Endodermal cell (in vitro differentiated cells): ENCODE measurements at regions not wholly inside any gene's neighbourhood (a gene's known extent, or its start where the extent isn't known, plus 50 kb on each side); places are given as distances from the start of the nearest gene placed in this dataset.

Experiments
- DNase-seq: peaks from one replicate; pipeline ENCODE4 v3.0.0-alpha.2; 2017
- H3K27ac ChIP-seq: 2 replicates; pipeline ENCODE4 v1.5.1; 2013; ENCODE audit warnings: mild to moderate bottlenecking, low read depth, low read length, moderate library complexity
- H3K27me3 ChIP-seq: 2 replicates; pipeline ENCODE4 v1.6.1; 2013; ENCODE audit warnings: mild to moderate bottlenecking, low read length, moderate library complexity; ENCODE audit not compliant: insufficient read depth, control insufficient read depth, poor library complexity, severe bottlenecking
- H3K36me3 ChIP-seq: 2 replicates; pipeline ENCODE4 v1.7.0; 2013; ENCODE audit warnings: mild to moderate bottlenecking, low read length, moderate library complexity; ENCODE audit not compliant: control insufficient read depth, insufficient read depth
- H3K4me1 ChIP-seq: one replicate; pipeline ENCODE4 v1.7.0; 2013; ENCODE audit warnings: low read length; ENCODE audit not compliant: control insufficient read depth, insufficient read depth
- H3K4me3 ChIP-seq: 2 replicates; pipeline ENCODE4 v1.5.1; 2013; ENCODE audit warnings: mild to moderate bottlenecking, low read length, moderate library complexity
- H3K9ac ChIP-seq: 2 replicates; pipeline ENCODE4 v1.6.1; 2013; ENCODE audit warnings: mild to moderate bottlenecking, low read length, moderate library complexity; ENCODE audit not compliant: poor library complexity, severe bottlenecking; ENCODE audit errors: extremely low read depth
- H3K9me3 ChIP-seq: 2 replicates; pipeline ENCODE4 v1.6.1; 2013; ENCODE audit warnings: mild to moderate bottlenecking, low read length, moderate library complexity; ENCODE audit not compliant: control insufficient read depth
- H3K27ac Mint-ChIP-seq: 2 replicates; pipeline ENCODE4 v1.8.0; 2020; ENCODE audit warnings: mixed read lengths
- H3K27me3 Mint-ChIP-seq: 2 replicates; pipeline ENCODE4 v1.8.0; 2021; ENCODE audit warnings: mild to moderate bottlenecking, mixed read lengths; ENCODE audit not compliant: insufficient read depth
- H3K36me3 Mint-ChIP-seq: 2 replicates; pipeline ENCODE4 v1.8.0; 2020; ENCODE audit warnings: low read depth, mixed read lengths
- H3K4me1 Mint-ChIP-seq: 2 replicates; pipeline ENCODE4 v1.8.0; 2020; ENCODE audit warnings: mixed read lengths
- H3K4me3 Mint-ChIP-seq: 2 replicates; pipeline ENCODE4 v1.8.0; 2020; ENCODE audit warnings: mild to moderate bottlenecking, moderate library complexity, mixed read lengths
- H3K9me3 Mint-ChIP-seq: 2 replicates; pipeline ENCODE4 v1.8.0; 2020; ENCODE audit warnings: mild to moderate bottlenecking, mixed read lengths
- WGBS, 2 experiments: methylation state at CpG; one replicate each; pipeline versions ENCODE4 v1.1.5 to v1.1.7; 2013; ENCODE audit warnings: missing lambda C conversion rate in 2 of 2, mixed read lengths in 1 of 2; ENCODE audit not compliant: insufficient coverage in 1 of 2, insufficient read length in 1 of 2; 5-methylcytosine and 5-hydroxymethylcytosine counted together
- TF ChIP-seq, protein P1 (sequence below): fragments of 200-600 bp; sonication (generic); conservative IDR thresholded peaks from 2 replicates; pipeline ENCODE4 v1.5.0; 2021; ENCODE audit warnings: antibody characterized with exemption, mild to moderate bottlenecking

- H3K36me3 ChIP-seq = no peaks in the 10 kb centered on the region
- 87 to 88% methylated on average over 2 to 3 of the region's 3 CpGs for WGBS, 2 experiments
- Mint-ChIP-seq H3K36me3 (no peaks in the 10 kb centered on the region), H3K4me3 (no peak overlapping the region), H3K4me1 (peaks cover 8% of the 10 kb centered on the region), H3K27me3 (no peaks in the 10 kb centered on the region), H3K9me3 (peaks cover 8% of the 10 kb centered on the region), H3K27ac (peak overlapping the region; percentile 92)
- peaks cover 14% of the 10 kb centered on the region for H3K9me3 ChIP-seq
- no peak overlapping the region for H3K27ac ChIP-seq
- H3K27me3 ChIP-seq = no peaks in the 10 kb centered on the region
- H3K4me1 ChIP-seq = no peaks in the 10 kb centered on the region
- H3K9ac ChIP-seq = no peak overlapping the region
- H3K4me3 ChIP-seq = no peak overlapping the region
- no peak for DNase-seq
- TF ChIP-seq, protein P1, sequence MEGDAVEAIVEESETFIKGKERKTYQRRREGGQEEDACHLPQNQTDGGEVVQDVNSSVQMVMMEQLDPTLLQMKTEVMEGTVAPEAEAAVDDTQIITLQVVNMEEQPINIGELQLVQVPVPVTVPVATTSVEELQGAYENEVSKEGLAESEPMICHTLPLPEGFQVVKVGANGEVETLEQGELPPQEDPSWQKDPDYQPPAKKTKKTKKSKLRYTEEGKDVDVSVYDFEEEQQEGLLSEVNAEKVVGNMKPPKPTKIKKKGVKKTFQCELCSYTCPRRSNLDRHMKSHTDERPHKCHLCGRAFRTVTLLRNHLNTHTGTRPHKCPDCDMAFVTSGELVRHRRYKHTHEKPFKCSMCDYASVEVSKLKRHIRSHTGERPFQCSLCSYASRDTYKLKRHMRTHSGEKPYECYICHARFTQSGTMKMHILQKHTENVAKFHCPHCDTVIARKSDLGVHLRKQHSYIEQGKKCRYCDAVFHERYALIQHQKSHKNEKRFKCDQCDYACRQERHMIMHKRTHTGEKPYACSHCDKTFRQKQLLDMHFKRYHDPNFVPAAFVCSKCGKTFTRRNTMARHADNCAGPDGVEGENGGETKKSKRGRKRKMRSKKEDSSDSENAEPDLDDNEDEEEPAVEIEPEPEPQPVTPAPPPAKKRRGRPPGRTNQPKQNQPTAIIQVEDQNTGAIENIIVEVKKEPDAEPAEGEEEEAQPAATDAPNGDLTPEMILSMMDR = no peak
Observed at GRCh38 chr7:83704564-83704963, 55.6 kb upstream of the SEMA3E start.

DNA sequence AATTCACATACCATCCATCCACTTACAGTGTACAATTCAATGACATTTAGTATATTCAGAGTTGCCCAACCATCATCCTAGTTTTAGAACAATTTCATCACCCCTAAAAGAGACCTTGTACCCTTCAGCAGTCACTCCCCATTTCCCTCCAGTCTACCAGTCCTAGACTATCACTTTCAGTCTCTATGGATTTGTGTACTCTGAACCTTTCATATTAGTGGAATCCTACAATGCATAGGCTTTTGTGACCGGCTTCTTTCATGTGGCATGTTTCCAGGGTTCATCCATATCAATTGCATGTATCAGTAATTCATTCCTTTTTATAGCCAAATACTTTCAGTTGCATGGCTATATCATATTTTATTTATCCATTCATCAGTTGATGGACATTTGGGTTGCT is 53.5 kb upstream of the SEMA3E start:
- H3K9me3 Mint-ChIP-seq = no peaks in the 10 kb centered on the region
- H3K27ac Mint-ChIP-seq = no peak overlapping the region
- peaks cover 19% of the 10 kb centered on the region for H3K4me1 Mint-ChIP-seq
- WGBS, 2 experiments = 89 to 100% methylated on average over 1 of the region's 1 CpG
- H3K9ac ChIP-seq = no peak overlapping the region
- H3K36me3 ChIP-seq = no peaks in the 10 kb centered on the region
- no peaks in the 10 kb centered on the region for H3K36me3 Mint-ChIP-seq
- DNase-seq = no peak
- TF ChIP-seq, protein P1 = no peak
- H3K4me3 Mint-ChIP-seq = no peak overlapping the region
- H3K9me3 ChIP-seq = no peaks in the 10 kb centered on the region
- peaks cover 13% of the 10 kb centered on the region for H3K4me1 ChIP-seq
- no peaks in the 10 kb centered on the region for H3K27me3 Mint-ChIP-seq
- no peak overlapping the region for H3K4me3 ChIP-seq
- no peak overlapping the region for H3K27ac ChIP-seq
- H3K27me3 ChIP-seq = no peaks in the 10 kb centered on the region

GRCh38 chr7:83701736-83702135 is 52.8 kb upstream of the SEMA3E start:
- Mint-ChIP-seq H3K4me1 (peaks cover 26% of the 10 kb centered on the region), H3K4me3 (no peak overlapping the region), H3K27ac (no peak overlapping the region), H3K9me3 (no peaks in the 10 kb centered on the region), H3K36me3 (no peaks in the 10 kb centered on the region), H3K27me3 (peaks cover 3% of the 10 kb centered on the region)
- H3K4me3 ChIP-seq = no peak overlapping the region
- no peak overlapping the region for H3K9ac ChIP-seq
- no peak overlapping the region for H3K27ac ChIP-seq
- TF ChIP-seq, protein P1 = no peak
- H3K9me3 ChIP-seq = no peaks in the 10 kb centered on the region
- H3K4me1 ChIP-seq = peaks cover 16% of the 10 kb centered on the region
- no peaks in the 10 kb centered on the region for H3K27me3 ChIP-seq
- no peaks in the 10 kb centered on the region for H3K36me3 ChIP-seq
- no peak for DNase-seq
